Neural progenitor cell (in vitro differentiated cells): ENCODE measurements at regions not wholly inside any gene's neighbourhood (a gene's known extent, or its start where the extent isn't known, plus 50 kb on each side); places are given as distances from the start of the nearest gene placed in this dataset.

Source experiments
- CTCF ChIP-seq: fragments of 200-600 bp; sonication (generic); IDR thresholded peaks from 2 replicates; pipeline ENCODE4 v1.5.1; 2017; ENCODE audit warnings: antibody characterized with exemption, mild to moderate bottlenecking
- EZH2phosphoT487 ChIP-seq: fragments of 200-600 bp; sonication (generic); IDR thresholded peaks from 2 replicates; pipeline ENCODE4 v1.6.1; 2017; ENCODE audit warnings: antibody characterized with exemption

GRCh38 chr2:102891296-102891695 lies 129.5 kb downstream of the TMEM182 start:
- no peak for TF ChIP-seq CTCF
- TF ChIP-seq EZH2phosphoT487 = no peak
